ENCODE measurements at regions not wholly inside any gene's neighbourhood (a gene's known extent, or its start where the extent isn't known, plus 50 kb on each side); places are given as distances from the start of the nearest gene placed in this dataset.

GRCh38 chr14:98956661-98957060 lies 315.3 kb downstream of the BCL11B start:
- CTCF ChIA-PET: no interaction called here
- no peak overlapping the region for H3K4me3 ChIP-seq (ENCODE audit: low read depth, low read length)
- DNase-seq (ENCODE audit: low read depth): no peak
- POLR2A ChIA-PET: no interaction called here
- H3K36me3 ChIP-seq (ENCODE audit: control insufficient read depth, insufficient read depth, low read length): no peaks in the 10 kb centered on the region
- H3K27me3 ChIP-seq (ENCODE audit: control insufficient read depth, insufficient read depth, low read length): no peaks in the 10 kb centered on the region
- TF ChIP-seq CTCF (IDR thresholded peaks at IDR 0.05; ENCODE audit: insufficient read depth, low read depth, low read length): no peak

- CTCF ChIA-PET: interaction anchor here (1.4 kb wide), 1 partner anchor 39 kb away, joined by 3 read pairs; no protein-coding TSS in a partner anchor
Measured at GRCh38 chr14:98957211-98958047, 314.6 kb downstream of the BCL11B start.

GRCh38 chr14:98958048-98958631 lies 313.9 kb downstream of the BCL11B start:
- ChIA-PET CTCF (interaction anchor here (1.4 kb wide), 1 partner anchor 38 kb away, joined by 3 read pairs; no protein-coding TSS in a partner anchor), POLR2A (no interaction called here)
- TF ChIP-seq CTCF (IDR thresholded peaks at IDR 0.05; ENCODE audit: insufficient read depth, low read depth, low read length): no peak
- Histone ChIP-seq H3K27me3 (ENCODE audit: control insufficient read depth, insufficient read depth, low read length) (no peaks in the 10 kb centered on the region), H3K36me3 (ENCODE audit: control insufficient read depth, insufficient read depth, low read length) (no peaks in the 10 kb centered on the region), H3K4me3 (ENCODE audit: low read depth, low read length) (no peak overlapping the region)
- DNase-seq (ENCODE audit: low read depth): no peak

More at GRCh38 chr14:98957211-98958047, 314.6 kb downstream of the BCL11B start:
- no peak for DNase-seq (ENCODE audit: low read depth)
- no peak for TF ChIP-seq CTCF (IDR thresholded peaks at IDR 0.05; ENCODE audit: insufficient read depth, low read depth, low read length)
- no peaks in the 10 kb centered on the region for H3K27me3 ChIP-seq (ENCODE audit: control insufficient read depth, insufficient read depth, low read length)
- H3K36me3 ChIP-seq (ENCODE audit: control insufficient read depth, insufficient read depth, low read length): no peaks in the 10 kb centered on the region
- H3K4me3 ChIP-seq (ENCODE audit: low read depth, low read length): no peak overlapping the region
- POLR2A ChIA-PET: no interaction called here

- ChIA-PET POLR2A (no interaction called here), CTCF (no interaction called here)
- Histone ChIP-seq H3K27me3 (ENCODE audit: control insufficient read depth, insufficient read depth, low read length) (no peaks in the 10 kb centered on the region), H3K4me3 (ENCODE audit: low read depth, low read length) (no peak overlapping the region), H3K36me3 (ENCODE audit: control insufficient read depth, insufficient read depth, low read length) (no peaks in the 10 kb centered on the region)
- DNase-seq (ENCODE audit: low read depth): no peak
- no peak for TF ChIP-seq CTCF (IDR thresholded peaks at IDR 0.05; ENCODE audit: insufficient read depth, low read depth, low read length)
Measured at GRCh38 chr14:98958632-98959031, 313.4 kb downstream of the BCL11B start.

- CTCF ChIA-PET: no interaction called here
- no peaks in the 10 kb centered on the region for H3K27me3 ChIP-seq (ENCODE audit: control insufficient read depth, insufficient read depth, low read length)
- no peak for TF ChIP-seq CTCF (IDR thresholded peaks at IDR 0.05; ENCODE audit: insufficient read depth, low read depth, low read length)
- no peaks in the 10 kb centered on the region for H3K36me3 ChIP-seq (ENCODE audit: control insufficient read depth, insufficient read depth, low read length)
- no peak overlapping the region for H3K4me3 ChIP-seq (ENCODE audit: low read depth, low read length)
- POLR2A ChIA-PET: no interaction called here
- no peak for DNase-seq (ENCODE audit: low read depth)
Measured at GRCh38 chr14:98959410-98959809, 312.6 kb downstream of the BCL11B start.
